Renal cortical epithelial cell (primary cell): ENCODE measurements at regions not wholly inside any gene's neighbourhood (a gene's known extent, or its start where the extent isn't known, plus 50 kb on each side); places are given as distances from the start of the nearest gene placed in this dataset.

Source experiments
- DNase-seq: peaks from one replicate; pipeline ENCODE4 v3.0.0-alpha.2; 2011; ENCODE audit warnings: low read depth

DNA sequence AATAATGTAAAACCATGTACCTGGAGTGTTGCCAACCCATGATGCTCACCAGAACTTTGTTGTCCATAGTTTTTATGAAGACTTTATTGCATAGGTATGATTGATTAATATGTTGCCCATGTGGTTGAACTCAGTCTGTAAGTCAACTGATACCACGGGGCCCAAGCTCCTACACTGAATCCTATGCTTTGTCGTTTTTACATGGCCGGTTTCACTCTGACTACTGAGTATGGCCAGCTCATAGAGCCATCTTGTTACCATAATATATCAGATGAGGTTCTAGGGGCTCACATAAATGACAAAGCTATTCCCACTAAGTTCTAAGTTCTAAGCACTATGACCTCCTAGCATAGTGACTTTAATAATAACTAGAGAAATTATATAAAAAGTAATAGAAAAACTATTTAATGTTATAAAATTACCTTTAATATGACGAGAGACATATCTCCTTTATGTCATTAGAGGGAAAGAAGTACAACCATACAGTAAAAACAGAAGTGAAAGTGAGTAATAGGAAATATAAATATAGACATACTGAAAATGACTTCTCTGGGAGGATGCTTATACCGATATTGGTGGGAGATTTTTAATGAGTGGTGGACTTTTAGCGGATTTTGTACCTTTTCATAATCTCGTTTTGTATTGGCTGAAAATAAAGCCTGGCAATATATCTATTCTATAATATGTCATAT, 983.4 kb upstream of the PRMT6 start:
- DNase-seq = no peak

DNA sequence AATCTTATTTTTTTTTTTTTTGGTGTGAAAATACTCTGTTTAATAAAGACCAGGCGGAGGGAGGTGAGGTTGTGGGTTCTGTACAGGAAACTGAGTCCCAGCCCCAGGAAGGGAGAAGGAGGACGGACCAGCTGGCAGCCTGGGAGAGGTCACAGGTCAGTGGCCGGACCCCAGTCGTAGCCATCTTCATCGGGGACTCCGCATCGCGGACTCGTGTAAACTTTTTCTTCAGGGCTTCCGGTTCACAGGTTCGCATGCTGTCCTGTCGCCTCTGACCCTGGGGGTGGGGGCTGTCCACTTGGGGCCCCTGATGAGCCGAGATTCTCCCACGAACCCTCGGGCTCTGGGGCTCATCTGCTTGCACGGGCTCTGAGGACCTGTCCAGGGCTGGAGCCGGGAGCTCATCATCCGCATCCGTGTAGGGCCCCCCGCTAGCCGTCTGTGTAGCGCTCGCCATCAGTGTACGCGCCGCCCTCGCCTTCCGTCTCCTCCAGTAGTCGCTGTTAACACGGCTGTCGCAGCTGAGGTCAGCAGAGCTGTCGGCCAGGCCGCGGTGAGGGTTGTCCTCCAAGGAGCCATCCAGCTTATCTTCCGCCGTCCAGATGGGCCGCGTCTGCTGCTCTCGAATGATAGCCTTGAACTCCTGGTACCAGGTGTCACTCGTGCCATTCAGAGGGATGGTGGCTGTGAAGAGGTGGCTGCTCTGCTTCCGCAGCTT, 975.7 kb upstream of the PRMT6 start:
- DNase-seq = no peak

DNA sequence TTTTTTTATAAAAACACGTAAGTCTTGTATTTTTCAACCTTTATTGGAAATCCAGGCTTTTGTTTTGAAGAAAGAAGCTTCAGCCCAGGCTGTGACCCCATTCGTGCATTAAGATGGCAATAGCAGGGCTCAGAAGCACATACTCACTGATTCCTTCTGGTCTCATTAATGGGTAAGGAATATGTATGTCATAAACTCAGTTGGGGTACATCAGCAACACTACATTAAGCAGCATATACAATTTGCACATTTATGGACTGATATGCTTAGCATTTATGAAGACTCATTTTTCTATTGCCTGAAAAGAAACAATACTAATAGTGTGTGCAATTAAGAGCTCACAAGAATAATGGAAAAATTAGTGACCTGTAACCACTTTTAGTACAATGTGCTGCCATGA, 945.4 kb upstream of the PRMT6 start:
- DNase-seq = no peak

DNA sequence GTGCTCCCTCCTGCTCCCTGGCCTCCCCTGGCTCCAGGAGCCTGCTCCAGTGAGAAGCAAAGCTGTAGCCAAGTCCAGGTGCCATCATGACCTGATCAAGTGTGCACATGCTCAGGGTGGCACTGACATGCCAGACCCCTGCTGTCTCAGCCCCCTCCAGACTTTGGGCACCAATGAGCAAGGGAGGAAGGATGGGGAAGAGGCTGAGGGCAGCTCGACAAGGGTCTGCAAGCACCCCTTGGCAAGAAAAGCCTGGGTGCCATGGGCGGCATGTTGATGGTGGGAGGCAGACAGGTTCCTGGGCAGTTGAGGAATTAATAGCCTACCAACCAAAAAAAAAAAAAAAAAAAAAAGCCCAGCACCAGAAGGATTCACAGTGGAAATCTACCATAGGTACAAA, 942.6 kb upstream of the PRMT6 start:
- no peak for DNase-seq

DNA sequence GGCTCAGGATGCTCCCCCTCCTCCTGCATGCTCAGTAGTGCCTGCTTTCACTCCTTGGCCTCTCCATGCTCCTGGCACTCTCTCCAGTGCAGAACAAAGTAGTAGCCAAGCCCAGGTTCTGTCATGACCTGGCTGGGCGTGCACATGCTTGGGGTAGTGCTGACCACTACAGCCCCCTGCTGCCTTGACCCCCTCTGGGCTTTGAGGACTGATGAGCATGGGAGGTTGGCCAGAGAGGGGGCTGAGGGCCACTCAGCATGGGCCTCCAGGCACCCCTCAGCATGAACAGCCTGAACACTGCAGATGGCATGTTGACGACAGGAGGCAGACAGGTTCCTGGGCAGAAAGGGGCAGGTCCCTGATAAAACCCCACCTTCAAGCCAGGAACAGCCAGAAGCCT, 935.7 kb upstream of the PRMT6 start:
- DNase-seq = no peak

DNA sequence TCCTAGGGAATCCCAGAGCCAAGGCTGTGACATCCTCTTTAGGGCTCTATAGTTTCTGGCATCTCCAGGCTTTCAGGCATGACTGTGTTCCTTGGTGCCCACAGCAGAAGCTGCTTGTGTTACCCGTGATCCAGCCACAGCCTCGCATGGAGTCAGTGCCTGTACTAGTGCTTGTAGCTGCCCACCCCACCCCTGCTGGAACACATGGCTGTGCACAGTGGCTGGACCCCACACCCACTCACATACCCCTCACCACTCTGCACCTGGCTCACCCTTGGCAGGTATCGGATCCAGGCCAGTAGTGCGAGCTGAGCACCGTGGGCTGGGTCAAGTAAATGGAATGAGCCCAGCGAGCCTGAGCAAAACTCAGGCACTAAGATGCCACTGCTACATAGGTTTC, 934.7 kb upstream of the PRMT6 start:
- DNase-seq = no peak

DNA sequence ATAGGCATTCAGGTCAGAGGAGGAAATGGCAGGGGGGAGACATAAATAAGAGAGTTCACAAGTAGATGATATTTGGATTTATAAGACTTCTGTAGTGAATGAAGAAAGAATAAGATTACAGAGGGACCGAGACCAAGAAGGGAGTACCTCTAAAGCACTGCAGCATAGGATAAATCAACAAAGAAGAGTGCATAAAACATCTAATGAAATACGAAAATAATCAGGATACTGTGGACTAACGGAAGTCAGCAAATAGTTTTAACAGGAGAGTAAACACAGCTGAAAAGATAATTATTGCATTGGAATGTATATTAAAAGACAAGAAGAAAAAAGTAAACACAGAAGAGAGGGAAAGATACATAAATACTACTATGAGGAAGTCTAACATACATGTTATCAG, 921.9 kb upstream of the PRMT6 start:
- no peak for DNase-seq

DNA sequence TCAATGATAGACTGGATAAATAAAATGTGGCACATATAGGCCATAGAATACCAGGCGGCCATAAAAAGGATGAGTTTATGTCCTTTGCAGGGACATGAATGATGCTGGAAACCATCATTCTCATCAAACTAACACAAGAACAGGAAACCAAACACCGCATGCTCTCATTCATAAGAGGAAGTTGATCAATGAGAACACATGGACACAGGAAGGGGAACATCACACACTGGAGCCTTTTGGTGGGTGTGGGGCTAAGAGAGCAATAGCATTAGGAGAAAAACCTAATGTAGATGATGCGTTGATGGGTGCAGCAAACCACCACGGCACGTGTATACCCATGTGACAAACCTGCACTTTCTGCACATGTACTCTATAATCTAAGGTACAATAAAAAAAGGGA, 883.4 kb upstream of the PRMT6 start:
- DNase-seq = no peak

DNA sequence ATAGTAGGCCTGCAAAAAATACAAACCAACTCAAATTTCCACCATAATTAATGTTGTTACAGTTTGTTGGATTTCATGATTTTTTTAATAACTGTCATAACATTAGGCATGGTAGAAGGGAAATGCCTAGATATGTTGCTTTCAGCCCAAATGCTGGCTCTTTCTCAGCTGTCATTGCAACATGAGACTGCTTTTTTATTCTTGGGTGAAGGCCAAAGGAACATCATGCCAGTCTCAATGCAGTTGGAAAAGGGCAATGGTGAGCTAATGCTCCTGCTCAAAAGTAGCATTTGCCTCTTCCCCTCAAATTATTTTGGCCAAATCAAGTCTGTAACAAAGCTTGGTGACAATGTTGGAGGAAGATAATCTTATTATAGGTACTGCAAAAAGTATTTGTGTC, 877.7 kb upstream of the PRMT6 start:
- DNase-seq = no peak

DNA sequence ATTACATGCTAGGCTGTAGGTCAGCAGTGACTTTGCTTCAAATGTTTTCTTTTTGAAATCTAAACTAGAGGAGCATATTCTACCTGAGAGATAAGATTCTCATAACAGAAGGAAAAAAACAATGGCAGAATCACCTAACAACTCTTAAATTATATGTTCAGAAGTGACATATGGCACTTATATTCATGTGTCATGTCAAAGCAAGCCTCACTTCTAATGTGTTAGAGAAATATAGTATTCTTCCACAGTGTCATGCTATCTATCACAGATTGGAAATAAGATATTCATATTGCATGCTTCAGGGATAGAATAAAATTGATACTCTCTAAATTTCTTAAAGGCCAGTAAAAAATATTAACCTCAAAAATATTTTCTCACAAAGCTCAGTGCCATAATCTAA, 874.6 kb upstream of the PRMT6 start:
- DNase-seq = no peak

DNA sequence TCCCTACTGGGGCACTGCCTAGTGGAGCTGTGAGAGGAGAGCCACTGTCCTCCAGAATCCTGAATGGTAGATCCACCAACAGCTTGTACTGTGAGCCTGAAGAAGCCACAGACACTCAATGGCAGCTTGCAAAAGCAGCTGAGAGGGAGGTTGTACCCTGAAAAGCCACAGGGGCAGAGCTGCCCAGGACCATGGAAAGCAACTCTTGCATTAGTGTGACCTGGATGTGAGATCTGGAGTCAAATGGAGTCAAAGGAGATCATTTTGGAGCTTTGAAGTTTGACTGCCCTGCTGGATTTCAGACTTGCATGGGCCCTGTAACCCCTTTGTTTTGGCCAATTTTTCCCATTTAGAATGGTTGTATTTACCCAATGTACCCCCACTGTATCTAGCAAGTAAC, 871.4 kb upstream of the PRMT6 start:
- no peak for DNase-seq

DNA sequence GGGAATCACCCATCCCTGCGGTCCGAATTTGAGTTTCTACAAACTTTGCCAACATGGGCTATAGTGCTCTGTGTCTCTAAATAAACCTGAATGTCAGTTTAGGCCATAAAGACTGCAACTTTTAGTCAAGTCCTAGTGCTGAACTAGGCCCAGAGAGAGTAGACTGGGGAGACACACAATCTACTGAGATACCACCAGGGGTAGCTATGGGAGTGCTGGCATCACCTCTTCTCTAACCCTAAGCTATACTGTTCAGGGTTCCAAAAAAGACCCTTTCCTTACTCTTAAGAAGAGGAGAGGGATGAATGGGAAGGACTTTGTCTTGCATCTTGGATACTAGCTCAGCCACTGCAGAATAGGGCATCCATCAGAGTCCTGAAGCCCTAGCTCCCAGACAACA, 866.7 kb upstream of the PRMT6 start:
- no peak for DNase-seq

DNA sequence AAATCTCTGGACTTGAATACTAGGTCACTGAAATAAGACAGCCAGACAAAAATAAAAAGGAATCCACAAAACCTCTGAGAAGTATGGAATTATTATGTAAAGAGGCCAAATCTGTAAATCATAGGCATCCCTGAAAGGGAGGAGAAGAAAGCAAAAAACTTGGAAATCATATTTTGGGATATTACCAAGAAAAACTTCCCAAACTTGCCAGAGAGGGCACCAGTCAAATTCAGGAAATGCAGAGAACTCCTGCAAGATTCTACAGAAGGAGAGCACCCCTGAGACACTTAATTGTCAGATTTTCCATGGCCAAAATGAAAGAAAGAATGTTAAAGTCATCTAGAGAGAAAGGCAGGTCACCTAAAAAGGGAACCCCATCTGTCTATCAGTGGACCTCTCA, 862.3 kb upstream of the PRMT6 start:
- DNase-seq = no peak

DNA sequence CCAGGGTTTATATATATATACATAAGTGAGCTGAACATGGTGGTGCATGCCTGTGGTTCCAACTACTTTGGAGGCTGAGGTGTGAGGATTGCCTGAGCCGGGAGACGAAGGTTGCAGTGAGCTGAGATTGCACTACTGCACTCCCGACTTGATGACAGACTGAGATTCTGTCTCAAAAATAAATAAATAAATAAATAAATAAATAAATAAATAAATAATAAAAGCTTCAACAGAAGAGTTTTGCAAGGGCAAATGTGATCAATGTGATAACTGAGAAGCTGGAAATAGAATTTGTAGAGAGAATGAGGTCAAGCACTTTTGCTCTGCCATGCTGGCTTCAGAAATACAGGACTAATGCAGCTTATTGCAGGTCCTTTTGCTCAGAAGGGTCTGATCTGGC, 855.8 kb upstream of the PRMT6 start:
- DNase-seq = no peak

DNA sequence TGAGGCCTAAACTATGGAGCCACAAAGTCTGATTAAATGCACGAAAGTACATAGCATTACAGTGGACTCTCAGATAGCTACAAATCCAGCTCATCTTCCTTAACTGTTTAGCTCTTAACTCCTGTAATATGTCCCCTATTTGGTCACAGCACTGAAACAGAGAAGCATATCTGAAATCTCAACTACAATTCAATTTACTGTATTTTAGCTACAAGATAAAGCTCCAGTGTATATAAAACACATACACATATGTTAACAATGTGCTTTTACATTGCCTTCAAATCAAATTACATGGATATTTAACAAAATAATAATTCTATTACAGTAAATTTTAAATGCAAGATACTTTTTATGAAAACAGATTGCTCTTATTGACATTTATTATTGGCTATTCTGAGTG, 849.3 kb upstream of the PRMT6 start:
- DNase-seq = no peak

DNA sequence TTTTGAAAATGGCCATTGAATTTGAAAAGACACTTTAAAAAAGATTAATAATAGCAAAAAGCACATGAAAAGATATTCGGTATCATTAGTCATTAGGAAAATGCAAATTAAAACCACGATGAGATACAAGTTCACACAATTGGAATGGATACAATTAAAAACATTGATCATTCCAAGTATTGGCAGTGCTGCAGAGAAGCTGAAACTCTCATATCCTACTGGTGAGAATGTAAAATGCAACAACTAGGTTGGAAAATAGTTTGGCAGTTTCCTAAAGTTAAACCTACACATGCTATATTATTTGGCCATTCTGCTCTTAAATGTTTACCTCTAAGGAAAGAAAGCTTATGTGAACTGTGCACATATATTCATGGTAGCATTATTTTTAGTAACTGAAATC, 838.7 kb upstream of the PRMT6 start:
- no peak for DNase-seq

DNA sequence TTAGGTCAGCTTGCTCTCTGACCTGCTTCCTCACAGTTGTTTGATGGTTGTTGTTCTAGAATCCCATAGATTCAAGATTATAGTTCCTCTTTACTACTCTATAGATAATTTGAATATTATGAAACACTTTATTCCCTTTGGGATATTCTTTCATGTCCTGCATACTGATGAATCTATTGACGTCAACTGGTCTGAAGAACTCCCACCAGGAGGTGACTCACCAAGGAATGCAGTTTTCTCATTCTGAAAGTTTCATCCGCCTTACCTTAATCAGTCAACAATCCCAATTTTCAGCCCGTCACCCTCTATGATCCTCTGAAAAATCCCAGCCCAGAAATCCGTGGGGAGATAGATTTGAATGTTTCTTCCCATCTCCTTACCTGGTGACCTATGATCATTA, 834.1 kb upstream of the PRMT6 start:
- DNase-seq = no peak

DNA sequence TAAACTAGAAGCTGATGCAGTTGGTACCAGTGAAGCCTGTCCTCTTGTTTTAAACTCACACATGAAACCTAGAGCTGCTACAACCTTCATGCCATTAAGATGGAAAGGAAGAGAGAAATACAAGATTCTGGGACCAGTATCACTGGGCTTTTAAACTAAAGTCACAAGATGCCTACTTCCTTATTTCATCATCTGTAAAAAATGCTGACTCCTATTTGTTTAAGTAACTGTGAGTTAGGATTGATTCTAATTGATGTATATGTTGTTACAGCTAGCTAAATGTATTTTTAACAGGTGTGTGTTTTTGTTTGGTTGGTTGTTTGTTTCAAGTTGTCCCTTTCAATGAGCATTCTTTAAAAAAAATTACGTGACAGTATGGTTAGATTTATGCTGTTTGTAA, 833.3 kb upstream of the PRMT6 start:
- DNase-seq = no peak

DNA sequence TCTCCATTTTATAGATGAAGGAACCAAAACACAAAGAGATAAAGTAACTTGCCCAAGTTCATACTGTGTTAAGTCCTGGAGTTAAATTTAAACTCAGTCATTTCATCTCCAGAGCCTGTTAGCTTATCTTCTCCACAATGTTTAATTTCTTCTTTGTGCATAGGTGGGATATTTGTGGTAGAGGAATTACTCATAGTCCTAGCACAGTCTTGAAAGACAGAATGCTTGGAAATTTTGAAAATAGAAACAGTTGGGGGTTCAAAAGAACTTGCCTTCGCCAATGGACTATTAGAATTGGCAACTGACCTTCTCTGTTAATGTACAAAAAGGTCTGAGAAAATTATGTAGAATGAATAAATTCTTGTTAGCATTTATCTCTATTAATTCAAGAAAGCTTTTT, 832.0 kb upstream of the PRMT6 start:
- peak; percentile 1 for DNase-seq

DNA sequence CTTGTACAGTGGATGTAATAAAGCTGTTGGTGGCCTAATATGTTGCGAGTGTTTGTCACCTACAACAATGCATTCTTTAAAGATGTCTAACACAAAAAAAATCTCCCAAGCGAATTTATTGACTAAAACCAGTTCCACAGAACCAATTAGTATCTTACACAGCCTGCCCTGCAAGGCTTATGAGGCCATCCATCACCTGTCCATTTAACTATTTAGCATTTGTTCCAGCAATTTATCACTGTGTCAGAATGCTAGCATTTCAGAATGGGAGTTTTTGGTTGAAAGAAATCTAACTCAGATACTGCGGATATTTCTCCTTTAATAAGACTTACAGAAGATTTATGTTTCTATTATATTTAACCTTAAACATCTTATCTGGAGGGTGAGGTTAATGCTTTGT, 831.1 kb upstream of the PRMT6 start:
- DNase-seq = no peak

DNA sequence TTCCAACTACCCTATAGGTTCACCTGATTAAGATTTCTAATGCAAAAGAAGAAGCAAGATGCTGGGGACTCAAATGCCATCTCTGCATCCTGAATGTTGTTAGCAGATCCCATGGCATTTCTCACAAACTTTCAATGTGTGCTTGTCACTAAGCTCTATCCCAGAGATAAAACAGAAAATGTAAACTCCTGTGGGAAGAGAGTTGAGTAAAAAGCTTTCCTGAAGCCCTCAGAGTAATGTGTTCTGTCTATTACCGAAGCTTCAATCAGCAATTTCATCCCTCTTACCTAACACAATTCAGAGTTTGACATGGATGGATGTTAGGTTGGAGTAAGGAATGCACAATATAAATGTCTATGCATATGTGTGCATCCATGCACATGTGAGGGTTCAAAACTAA, 829.9 kb upstream of the PRMT6 start:
- DNase-seq = no peak

DNA sequence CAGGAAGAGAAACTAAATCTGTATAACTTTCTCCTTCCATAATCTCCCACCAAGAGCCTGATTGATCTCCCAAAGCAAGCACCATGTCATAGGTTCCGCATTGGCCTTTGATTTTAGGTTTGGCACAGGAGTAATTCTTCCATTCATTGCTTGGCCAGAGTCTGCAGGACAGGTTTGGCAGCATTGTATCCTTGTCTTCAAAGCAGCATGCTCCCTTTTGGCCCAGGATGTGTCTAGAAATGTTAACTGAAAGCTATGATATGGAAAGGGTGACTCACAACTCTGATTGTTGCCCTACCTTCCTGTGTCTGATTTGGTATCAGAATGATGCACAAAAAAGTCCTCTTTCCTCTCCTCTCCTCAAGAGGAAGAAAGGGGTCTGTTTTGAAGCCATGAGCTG, 824.3 kb upstream of the PRMT6 start:
- DNase-seq = no peak

DNA sequence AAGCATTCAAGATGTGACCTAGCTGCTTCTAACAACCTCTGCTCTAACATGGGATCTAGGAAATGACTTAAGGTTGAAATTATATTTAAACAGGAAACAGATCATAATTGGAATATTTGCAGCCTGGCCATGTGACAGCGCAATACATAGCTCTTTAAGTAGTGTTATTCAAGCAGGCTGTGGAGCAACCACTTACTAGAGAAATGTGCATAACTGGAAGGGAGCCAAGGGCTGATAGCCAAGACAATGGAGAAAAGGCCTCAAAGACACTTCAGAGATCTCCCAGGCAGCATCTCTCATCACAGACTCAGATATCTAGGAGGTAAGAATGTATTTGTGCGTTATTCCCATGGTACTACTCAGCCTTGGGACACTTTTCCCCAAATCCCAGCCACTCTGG, 823.0 kb upstream of the PRMT6 start:
- no peak for DNase-seq

DNA sequence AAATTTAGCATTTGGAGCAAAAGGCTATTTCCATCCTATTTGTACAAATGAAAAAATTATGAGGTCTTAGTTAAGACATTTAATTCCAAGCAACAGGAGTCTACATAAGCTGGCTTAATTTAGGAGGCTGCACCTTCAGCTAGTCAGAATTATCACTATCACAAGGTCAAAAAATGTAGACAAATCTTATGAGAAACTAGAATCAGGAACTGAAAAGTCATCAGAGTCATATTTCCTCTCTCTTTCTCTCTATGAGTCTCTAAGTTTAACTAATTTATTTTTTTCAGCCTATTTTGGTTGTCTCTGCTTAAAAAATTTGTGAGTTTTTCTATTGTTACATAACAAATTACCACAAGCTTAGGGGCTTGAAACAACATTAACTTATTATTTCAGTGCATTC, 807.1 kb upstream of the PRMT6 start:
- DNase-seq = no peak
